HG03280 (cell line): ENCODE measurements at regions not wholly inside any gene's neighbourhood (a gene's known extent, or its start where the extent isn't known, plus 50 kb on each side); places are given as distances from the start of the nearest gene placed in this dataset.
"Not testable (repeated sequence)": the region's sequence is repeated elsewhere in the genome, so short reads cannot be mapped to it uniquely, and the experiment has no call there.

ENCODE experiments used
- ATAC-seq: cut with Tn5 transposase; IDR thresholded peaks from one replicate; pipeline ENCODE4 v1.9.1; 2021; ENCODE audit warnings: mild to moderate bottlenecking, moderate library complexity; ENCODE audit not compliant: unreplicated experiment

- no peak for ATAC-seq
These were observed 49.7 kb downstream of the SIPA1L2 start for GRCh38 chr1:232579958-232580941.

- no peak for ATAC-seq
These were observed 50.5 kb downstream of the SIPA1L2 start for GRCh38 chr1:232579466-232579865.

- ATAC-seq = no peak
These were observed 51.2 kb downstream of the SIPA1L2 start for GRCh38 chr1:232578651-232579195.

GRCh38 chr1:232577772-232578171, 52.2 kb downstream of the SIPA1L2 start:
- no peak for ATAC-seq

- no peak for ATAC-seq
These were observed 53.4 kb downstream of the SIPA1L2 start for GRCh38 chr1:232576537-232576936.

GRCh38 chr1:232575763-232576040, 54.2 kb downstream of the SIPA1L2 start:
- no peak for ATAC-seq

GRCh38 chr1:232574889-232575762, 54.8 kb downstream of the SIPA1L2 start:
- ATAC-seq = no peak

- no peak for ATAC-seq
These were observed 55.9 kb downstream of the SIPA1L2 start for GRCh38 chr1:232574077-232574476.

GRCh38 chr1:232571523-232571922, 58.4 kb downstream of the SIPA1L2 start:
- no peak for ATAC-seq

GRCh38 chr1:232570007-232570406, 59.9 kb downstream of the SIPA1L2 start:
- no peak for ATAC-seq

GRCh38 chr1:232569554-232569921, 60.4 kb downstream of the SIPA1L2 start:
- not testable (repeated sequence) for ATAC-seq

GRCh38 chr1:232568906-232569553, 60.9 kb downstream of the SIPA1L2 start:
- ATAC-seq = no peak

GRCh38 chr1:232568331-232568852, 61.5 kb downstream of the SIPA1L2 start:
- no peak for ATAC-seq

- ATAC-seq = no peak
These were observed 63.8 kb downstream of the SIPA1L2 start for GRCh38 chr1:232566093-232566492.

GRCh38 chr1:232562855-232563510, 67.0 kb downstream of the SIPA1L2 start:
- ATAC-seq = no peak

- ATAC-seq = no peak
These were observed 68.6 kb downstream of the SIPA1L2 start for GRCh38 chr1:232561381-232561780.

- ATAC-seq = no peak
These were observed 69.0 kb downstream of the SIPA1L2 start for GRCh38 chr1:232560940-232561339.

- ATAC-seq = no peak
These were observed 71.0 kb downstream of the SIPA1L2 start for GRCh38 chr1:232558954-232559353.

GRCh38 chr1:232557502-232558191, 72.3 kb downstream of the SIPA1L2 start:
- no peak for ATAC-seq

- no peak for ATAC-seq
These were observed 72.8 kb downstream of the SIPA1L2 start for GRCh38 chr1:232557096-232557495.
